IMR-90 (cell line): ENCODE measurements at regions not wholly inside any gene's neighbourhood (a gene's known extent, or its start where the extent isn't known, plus 50 kb on each side); places are given as distances from the start of the nearest gene placed in this dataset.

Source experiments
- ATAC-seq: fragments of 200-7000 bp; cut with Tn5 transposase; 2 replicates; pipeline ENCODE4 v1.9.1; 2020; ENCODE audit warnings: low read depth, mild to moderate bottlenecking, moderate library complexity
- BruUV-seq: library from RNA; stranded (reverse); fragments of 400-500 nt; replicated peaks from 2 replicates; lab custom pipeline; 2021; lab: Mats Ljungman, UMichigan
- CTCF ChIA-PET: fragments of 300-600 bp; formaldehyde crosslinking; extraction: SDS; loops from one replicate; lab custom pipeline; 2021; ENCODE audit warnings: antibody characterized with exemption; lab: Yijun Ruan, JAX
- POLR2A ChIA-PET: fragments of 300-600 bp; sonication (Branson Sonifier 250); formaldehyde crosslinking; loops from one replicate; lab custom pipeline; 2022; ENCODE audit warnings: antibody characterized with exemption; ENCODE audit not compliant: unreplicated experiment; lab: Charles Lee
- DNase-seq: peaks from one replicate; pipeline ENCODE4 v3.0.0; 2013
- H2AFZ ChIP-seq: replicated peaks from 2 replicates; pipeline ENCODE3; 2013; ENCODE audit warnings: low read length, mild to moderate bottlenecking; ENCODE audit not compliant: poor library complexity
- H2AK5ac ChIP-seq: 2 replicates; pipeline ENCODE4 v1.6.1; 2013; ENCODE audit warnings: low read depth, low read length, inconsistent platforms
- H2AK9ac ChIP-seq: replicated peaks from 2 replicates; pipeline ENCODE3; 2013; ENCODE audit warnings: mild to moderate bottlenecking, low read depth, low read length, moderate library complexity; ENCODE audit not compliant: poor library complexity
- H2BK120ac ChIP-seq: 2 replicates; pipeline ENCODE4 v1.6.1; 2013; ENCODE audit warnings: low read depth, low read length, inconsistent platforms
- H2BK15ac ChIP-seq: 3 replicates; pipeline ENCODE4 v1.6.1; 2013; ENCODE audit warnings: low read depth, low read length, inconsistent platforms
- H2BK20ac ChIP-seq: 2 replicates; pipeline ENCODE4 v1.6.1; 2013; ENCODE audit warnings: low read depth, mild to moderate bottlenecking, inconsistent platforms, low read length, moderate library complexity
- H2BK5ac ChIP-seq: 2 replicates; pipeline ENCODE4 v1.6.1; 2013; ENCODE audit warnings: mild to moderate bottlenecking, low read depth, low read length, inconsistent platforms; ENCODE audit not compliant: poor library complexity, severe bottlenecking
- H3K14ac ChIP-seq: replicated peaks from 2 replicates; pipeline ENCODE4 v1.6.1; 2013; ENCODE audit warnings: low read depth, low read length, inconsistent platforms
- H3K18ac ChIP-seq: 2 replicates; pipeline ENCODE4 v1.6.1; 2013; ENCODE audit warnings: low read depth, low read length, control low read depth
- H3K23ac ChIP-seq: 2 replicates; pipeline ENCODE4 v1.6.1; 2013; ENCODE audit warnings: low read depth, low read length, inconsistent platforms
- H3K27ac ChIP-seq: 2 replicates; pipeline ENCODE4 v1.5.1; 2013; ENCODE audit warnings: mild to moderate bottlenecking, control low read depth, low read length; ENCODE audit not compliant: insufficient read depth
- H3K27me3 ChIP-seq: 2 replicates; pipeline ENCODE4 v1.6.1; 2013; ENCODE audit warnings: low read length; ENCODE audit not compliant: control insufficient read depth, insufficient read depth
- H3K36me3 ChIP-seq: 2 replicates; pipeline ENCODE4 v1.6.1; 2013; ENCODE audit warnings: low read length, mixed read lengths; ENCODE audit not compliant: control insufficient read depth, insufficient read depth
- H3K4ac ChIP-seq: 2 replicates; pipeline ENCODE4 v1.6.1; 2013; ENCODE audit warnings: low read depth, low read length, inconsistent platforms
- H3K4me1 ChIP-seq: 2 replicates; pipeline ENCODE4 v1.6.1; 2013; ENCODE audit warnings: low read length, mixed read lengths; ENCODE audit not compliant: control insufficient read depth, insufficient read depth
- H3K4me2 ChIP-seq: 2 replicates; pipeline ENCODE4 v1.6.1; 2013; ENCODE audit warnings: low read depth, mild to moderate bottlenecking, control low read depth, low read length, moderate library complexity
- H3K4me3 ChIP-seq: 2 replicates; pipeline ENCODE4 v1.5.1; 2013; ENCODE audit warnings: low read depth, mild to moderate bottlenecking, control low read depth, low read length, moderate library complexity; ENCODE audit not compliant: insufficient read depth
- H3K56ac ChIP-seq: 2 replicates; pipeline ENCODE4 v1.6.1; 2013; ENCODE audit warnings: low read length, inconsistent platforms; ENCODE audit not compliant: insufficient read depth; ENCODE audit errors: extremely low read depth
- H3K79me1 ChIP-seq, 2 experiments: 2 replicates each; pipeline ENCODE4 v1.6.1; 2013; ENCODE audit warnings: low read length in 2 of 2, inconsistent platforms in 1 of 2, low read depth in 1 of 2
- H3K9ac ChIP-seq: 2 replicates; pipeline ENCODE4 v1.6.1; 2013; ENCODE audit warnings: low read depth, low read length, control low read depth
- H3K9me1 ChIP-seq: 2 replicates; pipeline ENCODE4 v1.6.1; 2013; ENCODE audit warnings: low read length, inconsistent platforms; ENCODE audit not compliant: insufficient read depth
- H3K9me3 ChIP-seq: 2 replicates; pipeline ENCODE4 v1.6.1; 2013; ENCODE audit warnings: low read length; ENCODE audit not compliant: control insufficient read depth, insufficient read depth
- H4K20me1 ChIP-seq: 2 replicates; pipeline ENCODE4 v1.6.1; 2013; ENCODE audit warnings: low read length, inconsistent platforms; ENCODE audit not compliant: insufficient read depth
- H4K5ac ChIP-seq: 2 replicates; pipeline ENCODE4 v1.6.1; 2013; ENCODE audit warnings: mild to moderate bottlenecking, low read depth, low read length, control low read depth
- H4K8ac ChIP-seq, 2 experiments: 2 replicates each; pipeline ENCODE4 v1.6.1; 2013; ENCODE audit warnings: low read depth in 2 of 2, low read length in 2 of 2, control low read depth in 1 of 2, inconsistent platforms in 1 of 2
- H4K91ac ChIP-seq: 2 replicates; pipeline ENCODE4 v1.6.1; 2013; ENCODE audit warnings: low read depth, low read length, inconsistent platforms; ENCODE audit not compliant: insufficient read depth
- CHD1 ChIP-seq: IDR thresholded peaks from 2 replicates; pipeline ENCODE4 v1.6.1; 2012; ENCODE audit warnings: low read depth, low read length, improper control_type of control experiment
- FOS ChIP-seq: fragments of 150-350 bp; IDR thresholded peaks from 2 replicates; pipeline ENCODE4 v1.6.1; 2016; ENCODE audit warnings: low read depth, low read length
- RFX5 ChIP-seq: IDR thresholded peaks from 2 replicates; pipeline ENCODE4 v1.8.0; 2012; ENCODE audit warnings: low read depth, mild to moderate bottlenecking, low read length, moderate library complexity
- SMC3 ChIP-seq: fragments of 150-350 bp; IDR thresholded peaks from 2 replicates; pipeline ENCODE4 v1.6.1; 2016; ENCODE audit warnings: low read depth, mild to moderate bottlenecking, antibody characterized with exemption, low read length, moderate library complexity
- WGBS, 2 experiments: methylation state at CpG; one replicate each; pipeline versions ENCODE4 v1.1.5 to v1.1.7; 2013; ENCODE audit warnings: missing lambda C conversion rate in 2 of 2; ENCODE audit not compliant: insufficient read length in 1 of 2; ENCODE audit errors: extremely low coverage in 2 of 2; 5-methylcytosine and 5-hydroxymethylcytosine counted together
- dilution Hi-C: fragments of 300-500 bp; cut with HindIII; formaldehyde crosslinking; loops from one replicate; pipeline ENCODE4 v1.14.3; 2018; ENCODE audit warnings: low sequenced_read_pairs; ENCODE audit not compliant: unreplicated experiment
- in situ Hi-C: fragments of 300-500 bp; cut with MboI; formaldehyde crosslinking; loops from 3 replicates; pipeline ENCODE4 v1.14.3; 2019; ENCODE audit warnings: low sequenced_read_pairs, inconsistent platforms, mixed read lengths
- intact Hi-C: fragments of 100-400 bp; cut with micrococcal nuclease; formaldehyde crosslinking; loops from 2 replicates; pipeline ENCODE4 v1.10.0; 2022

- no CpG with 5 or more reads among the region's 3 CpGs for WGBS, 2 experiments
- CTCF ChIA-PET: no interaction called here
- Histone ChIP-seq H2AFZ (no peak overlapping the region), H3K9me1 (no peaks in the 10 kb centered on the region), H3K9me3 (peaks cover 10% of the 10 kb centered on the region), H2BK15ac (no peak overlapping the region), H2AK5ac (no peak overlapping the region), H3K23ac (no peak overlapping the region), H3K18ac (no peak overlapping the region), H4K91ac (no peak overlapping the region), H4K20me1 (no peaks in the 10 kb centered on the region), H2BK5ac (no peak overlapping the region), H3K14ac (no peak overlapping the region), H3K56ac (no peak overlapping the region), H3K36me3 (no peaks in the 10 kb centered on the region), H2AK9ac (no peak overlapping the region), H4K8ac (no peak overlapping the region), H3K9ac (no peak overlapping the region), H2BK20ac (no peak overlapping the region), H2BK120ac (no peak overlapping the region), H3K79me1 (no peaks in the 10 kb centered on the region), H3K4me2 (no peak overlapping the region), H3K4me3 (no peak overlapping the region), H4K5ac (no peak overlapping the region), H3K4me1 (no peaks in the 10 kb centered on the region), H3K27me3 (no peaks in the 10 kb centered on the region), H3K27ac (no peak overlapping the region), H3K4ac (no peak overlapping the region)
- DNase-seq (no peak), ATAC-seq (no peak)
- no TSS peak for BruUV-seq
- intact Hi-C loops (no loop called here), dilution Hi-C loops (no loop called here), in situ Hi-C loops (no loop called here)
- POLR2A ChIA-PET: no interaction called here
- TF ChIP-seq SMC3: no peak
- no peak for TF ChIP-seq CHD1
- no peak for TF ChIP-seq RFX5
- TF ChIP-seq FOS: no peak
These were observed 533.2 kb upstream of the SEMA6A start for GRCh38 chr5:117107859-117108258.
